ENCODE measurements at regions not wholly inside any gene's neighbourhood (a gene's known extent, or its start where the extent isn't known, plus 50 kb on each side); places are given as distances from the start of the nearest gene placed in this dataset.

DNA sequence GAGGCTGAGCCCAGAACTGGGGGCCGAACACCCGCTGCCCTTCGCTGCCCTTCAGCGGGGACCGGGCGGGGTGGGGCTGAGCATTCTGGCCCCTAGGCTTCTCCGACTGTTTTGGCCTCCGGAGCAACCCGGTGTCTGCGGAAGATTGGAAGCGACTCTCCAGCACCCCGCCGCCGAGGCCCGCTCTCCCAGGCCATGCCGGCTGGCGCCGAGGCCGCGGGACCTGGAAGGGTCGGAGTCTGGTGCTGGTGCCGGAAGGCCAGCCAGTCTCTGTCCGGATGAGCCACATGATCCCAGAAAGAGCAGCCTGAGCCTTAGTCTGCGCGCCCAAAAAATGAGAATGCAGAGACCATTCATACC lies 272.0 kb downstream of the FOXD2 start:
- TF ChIP-seq, protein P1, sequence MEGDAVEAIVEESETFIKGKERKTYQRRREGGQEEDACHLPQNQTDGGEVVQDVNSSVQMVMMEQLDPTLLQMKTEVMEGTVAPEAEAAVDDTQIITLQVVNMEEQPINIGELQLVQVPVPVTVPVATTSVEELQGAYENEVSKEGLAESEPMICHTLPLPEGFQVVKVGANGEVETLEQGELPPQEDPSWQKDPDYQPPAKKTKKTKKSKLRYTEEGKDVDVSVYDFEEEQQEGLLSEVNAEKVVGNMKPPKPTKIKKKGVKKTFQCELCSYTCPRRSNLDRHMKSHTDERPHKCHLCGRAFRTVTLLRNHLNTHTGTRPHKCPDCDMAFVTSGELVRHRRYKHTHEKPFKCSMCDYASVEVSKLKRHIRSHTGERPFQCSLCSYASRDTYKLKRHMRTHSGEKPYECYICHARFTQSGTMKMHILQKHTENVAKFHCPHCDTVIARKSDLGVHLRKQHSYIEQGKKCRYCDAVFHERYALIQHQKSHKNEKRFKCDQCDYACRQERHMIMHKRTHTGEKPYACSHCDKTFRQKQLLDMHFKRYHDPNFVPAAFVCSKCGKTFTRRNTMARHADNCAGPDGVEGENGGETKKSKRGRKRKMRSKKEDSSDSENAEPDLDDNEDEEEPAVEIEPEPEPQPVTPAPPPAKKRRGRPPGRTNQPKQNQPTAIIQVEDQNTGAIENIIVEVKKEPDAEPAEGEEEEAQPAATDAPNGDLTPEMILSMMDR (conservative IDR thresholded peaks at IDR 0.05) = no peak
- TF ChIP-seq EZH2 (IDR thresholded peaks at IDR 0.05; ENCODE audit: low read depth) = no peak
